ENCODE measurements at regions not wholly inside any gene's neighbourhood (a gene's known extent, or its start where the extent isn't known, plus 50 kb on each side); places are given as distances from the start of the nearest gene placed in this dataset.
"Not testable (repeated sequence)": the region's sequence is repeated elsewhere in the genome, so short reads cannot be mapped to it uniquely, and the experiment has no call there.

DNA sequence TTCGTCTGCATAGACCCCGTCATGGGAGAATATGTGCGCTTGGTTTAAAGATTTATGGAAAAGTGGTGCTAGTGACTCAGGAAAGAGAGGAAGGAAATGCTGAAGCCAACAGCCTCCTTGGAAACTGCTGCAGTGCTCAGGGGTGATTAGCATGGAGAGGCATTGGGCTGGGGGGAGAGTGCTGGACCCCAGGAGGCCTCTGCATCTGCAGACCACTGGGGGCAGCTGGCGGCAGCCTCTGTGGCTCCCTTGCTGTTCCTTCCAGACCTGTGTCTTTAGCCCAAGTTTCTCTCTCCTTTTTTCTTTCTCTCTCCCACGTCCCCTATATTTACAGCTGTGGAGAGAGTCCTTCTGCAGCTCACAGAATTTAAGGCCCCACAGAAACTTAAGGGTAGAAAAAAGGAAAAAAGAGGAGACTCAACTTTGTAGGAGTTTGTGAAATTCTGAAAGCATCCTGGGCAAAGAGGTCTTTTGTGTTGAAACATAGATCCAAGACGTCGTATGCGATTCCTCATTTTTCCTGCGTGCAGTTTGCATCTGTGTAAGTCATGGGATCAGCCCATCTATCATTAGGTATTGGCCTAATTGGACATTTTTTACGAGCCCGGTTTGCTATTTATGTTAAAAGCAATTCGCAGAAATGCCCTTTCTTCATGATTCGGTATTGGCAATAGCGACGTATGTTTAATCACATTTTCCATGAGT lies 116.2 kb upstream of the ZNF536 start:
- no peak overlapping the region for H3K4me2 ChIP-seq (ENCODE audit: low read length)
- WGBS (ENCODE audit: extremely low coverage, insufficient coverage, low lambda C conversion rate): no CpG with 5 or more reads among the region's 15 CpGs

DNA sequence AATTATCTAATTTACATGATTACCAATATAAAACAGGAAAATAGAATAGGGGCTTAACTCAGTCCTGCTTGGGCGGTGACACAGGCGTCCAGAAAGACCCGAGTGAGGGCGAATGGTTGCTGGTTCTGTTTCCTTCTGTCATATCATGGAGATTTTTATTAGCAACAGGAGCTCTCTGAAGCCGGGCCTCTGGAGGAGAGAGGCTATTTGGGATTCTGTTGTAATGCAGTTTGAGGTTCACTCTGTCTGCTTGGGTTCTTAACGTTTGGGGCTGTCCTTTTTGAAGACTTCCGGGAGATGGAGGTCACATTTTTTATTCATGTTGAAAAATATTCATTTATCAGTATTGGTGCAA lies 115.7 kb upstream of the ZNF536 start:
- no peak overlapping the region for H3K27ac ChIP-seq (ENCODE audit: low read depth, low read length)
- no peak overlapping the region for H3K9ac ChIP-seq (ENCODE audit: low read length)
- H2BK15ac ChIP-seq (replicated peaks; ENCODE audit: low read depth): no peak overlapping the region
- H3K4me3 ChIP-seq (ENCODE audit: low read length): no peak overlapping the region
- no peaks in the 10 kb centered on the region for H3K36me3 ChIP-seq (ENCODE audit: control insufficient read depth, insufficient read depth, low read length)
- no peak overlapping the region for H3K4me2 ChIP-seq (ENCODE audit: low read length)
- no peak for DNase-seq
- H3K18ac ChIP-seq (ENCODE audit: low read length): no peak overlapping the region
- H2BK120ac ChIP-seq (ENCODE audit: low read depth, low read length): no peak overlapping the region
- WGBS (ENCODE audit: extremely low coverage, insufficient coverage, low lambda C conversion rate): no CpG with 5 or more reads among the region's 7 CpGs
- H2AK5ac ChIP-seq (ENCODE audit: low read length): no peak overlapping the region
- H2BK5ac ChIP-seq (ENCODE audit: low read length): no peak overlapping the region
- no peaks in the 10 kb centered on the region for H3K79me2 ChIP-seq (ENCODE audit: control insufficient read depth, insufficient read depth, low read length)
- H3K79me1 ChIP-seq (ENCODE audit: low read length): no peaks in the 10 kb centered on the region
- H3K4ac ChIP-seq (ENCODE audit: low read depth, low read length): peak overlapping the region; percentile 79
- H3K27me3 ChIP-seq (ENCODE audit: insufficient read depth, low read length, poor library complexity): no peaks in the 10 kb centered on the region
- H3K23ac ChIP-seq (ENCODE audit: low read length): no peak overlapping the region
- no peak overlapping the region for H3K56ac ChIP-seq (ENCODE audit: low read length)
- no peak overlapping the region for H4K8ac ChIP-seq (ENCODE audit: low read depth, low read length)
- H4K5ac ChIP-seq (ENCODE audit: low read length): no peak overlapping the region
- H3K4me1 ChIP-seq (ENCODE audit: control insufficient read depth, low read depth, low read length): peaks cover 28% of the 10 kb centered on the region

More for the DNA sequence above, 116.2 kb upstream of the ZNF536 start:
- Histone ChIP-seq H2BK5ac (ENCODE audit: low read length) (peak overlapping the region; percentile 44), H3K27me3 (ENCODE audit: insufficient read depth, low read length, poor library complexity) (no peaks in the 10 kb centered on the region), H2BK15ac (replicated peaks; ENCODE audit: low read depth) (no peak overlapping the region), H4K8ac (ENCODE audit: low read depth, low read length) (no peak overlapping the region), H3K79me1 (ENCODE audit: low read length) (no peaks in the 10 kb centered on the region), H3K4me1 (ENCODE audit: control insufficient read depth, low read depth, low read length) (peaks cover 28% of the 10 kb centered on the region), H2AK5ac (ENCODE audit: low read length) (no peak overlapping the region), H3K79me2 (ENCODE audit: control insufficient read depth, insufficient read depth, low read length) (no peaks in the 10 kb centered on the region), H4K5ac (ENCODE audit: low read length) (no peak overlapping the region), H3K4me3 (ENCODE audit: low read length) (no peak overlapping the region), H3K27ac (ENCODE audit: low read depth, low read length) (no peak overlapping the region), H3K4ac (ENCODE audit: low read depth, low read length) (peak overlapping the region; percentile 79), H3K56ac (ENCODE audit: low read length) (peak overlapping the region; percentile 27), H2BK120ac (ENCODE audit: low read depth, low read length) (no peak overlapping the region), H3K23ac (ENCODE audit: low read length) (no peak overlapping the region), H3K9ac (ENCODE audit: low read length) (peak overlapping the region; percentile 14), H3K18ac (ENCODE audit: low read length) (peak overlapping the region; percentile 45), H3K36me3 (ENCODE audit: control insufficient read depth, insufficient read depth, low read length) (no peaks in the 10 kb centered on the region)
- peak; percentile 74 for DNase-seq

DNA sequence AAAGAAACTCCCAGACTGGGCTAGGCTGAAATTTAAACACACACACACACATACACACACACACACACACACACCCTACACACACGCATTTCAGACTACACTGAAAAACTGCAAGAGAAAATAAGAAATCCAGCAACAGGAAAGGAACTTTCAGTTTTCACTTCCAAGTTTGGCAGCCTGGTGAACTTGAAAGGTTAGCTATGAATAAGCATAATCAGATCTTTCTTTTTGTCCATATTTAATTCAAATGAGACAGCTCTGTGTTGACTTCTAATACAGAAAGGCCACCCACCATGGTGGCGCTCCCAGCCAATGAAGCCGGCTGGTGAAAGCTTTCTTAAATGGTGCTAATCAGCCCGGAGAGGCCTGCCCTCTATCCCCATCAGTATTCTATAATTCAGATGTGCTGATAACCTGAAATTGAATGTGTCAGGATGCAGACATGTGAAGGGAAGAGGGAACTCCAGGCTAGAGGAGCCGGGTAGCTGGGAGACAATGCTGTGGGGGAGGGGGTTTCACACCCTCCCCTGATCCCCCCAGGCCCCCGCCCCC lies 108.3 kb upstream of the ZNF536 start:
- no peak overlapping the region for H3K18ac ChIP-seq (ENCODE audit: low read length)
- no peaks in the 10 kb centered on the region for H3K36me3 ChIP-seq (ENCODE audit: control insufficient read depth, insufficient read depth, low read length)
- no peak overlapping the region for H3K27ac ChIP-seq (ENCODE audit: low read depth, low read length)
- no peak overlapping the region for H3K56ac ChIP-seq (ENCODE audit: low read length)
- no peaks in the 10 kb centered on the region for H3K79me2 ChIP-seq (ENCODE audit: control insufficient read depth, insufficient read depth, low read length)
- H3K23ac ChIP-seq (ENCODE audit: low read length): no peak overlapping the region
- H3K4me1 ChIP-seq (ENCODE audit: control insufficient read depth, low read depth, low read length): peaks cover 3% of the 10 kb centered on the region
- H2BK120ac ChIP-seq (ENCODE audit: low read depth, low read length): no peak overlapping the region
- H3K79me1 ChIP-seq (ENCODE audit: low read length): no peaks in the 10 kb centered on the region
- H2BK15ac ChIP-seq (replicated peaks; ENCODE audit: low read depth): no peak overlapping the region
- no peak overlapping the region for H4K8ac ChIP-seq (ENCODE audit: low read depth, low read length)
- no peak overlapping the region for H3K4me2 ChIP-seq (ENCODE audit: low read length)
- no CpG with 5 or more reads among the region's 6 CpGs for WGBS (ENCODE audit: extremely low coverage, insufficient coverage, low lambda C conversion rate)
- DNase-seq: peak; percentile 47
- H3K27me3 ChIP-seq (ENCODE audit: insufficient read depth, low read length, poor library complexity): no peaks in the 10 kb centered on the region
- H4K5ac ChIP-seq (ENCODE audit: low read length): no peak overlapping the region
- H3K9ac ChIP-seq (ENCODE audit: low read length): no peak overlapping the region
- no peak overlapping the region for H3K4me3 ChIP-seq (ENCODE audit: low read length)
- no peak overlapping the region for H3K4ac ChIP-seq (ENCODE audit: low read depth, low read length)
- no peak overlapping the region for H2AK5ac ChIP-seq (ENCODE audit: low read length)
- H2BK5ac ChIP-seq (ENCODE audit: low read length): no peak overlapping the region

DNA sequence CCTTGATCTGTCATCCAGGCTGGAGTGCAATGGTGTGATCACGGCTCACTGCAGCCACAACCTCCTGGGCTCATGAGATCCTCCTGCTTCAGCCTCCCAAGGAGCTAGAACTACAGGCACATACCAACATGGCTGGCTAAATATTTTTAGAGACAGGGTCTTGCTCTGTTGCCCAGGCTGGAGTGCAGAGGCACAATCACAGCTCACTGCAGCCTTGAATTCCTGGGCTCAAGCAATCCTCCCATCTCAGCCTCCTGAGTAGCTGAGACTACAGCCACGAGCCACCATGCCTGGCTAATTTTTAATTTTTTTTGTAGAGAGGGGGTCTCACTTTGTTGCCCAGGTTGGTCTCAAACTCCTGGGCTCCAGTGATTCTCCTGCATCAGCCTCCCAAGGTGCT lies 106.3 kb upstream of the ZNF536 start:
- not testable (repeated sequence) for H3K9ac ChIP-seq (ENCODE audit: low read length); H2AK5ac ChIP-seq (ENCODE audit: low read length); H2BK120ac ChIP-seq (ENCODE audit: low read depth, low read length)

DNA sequence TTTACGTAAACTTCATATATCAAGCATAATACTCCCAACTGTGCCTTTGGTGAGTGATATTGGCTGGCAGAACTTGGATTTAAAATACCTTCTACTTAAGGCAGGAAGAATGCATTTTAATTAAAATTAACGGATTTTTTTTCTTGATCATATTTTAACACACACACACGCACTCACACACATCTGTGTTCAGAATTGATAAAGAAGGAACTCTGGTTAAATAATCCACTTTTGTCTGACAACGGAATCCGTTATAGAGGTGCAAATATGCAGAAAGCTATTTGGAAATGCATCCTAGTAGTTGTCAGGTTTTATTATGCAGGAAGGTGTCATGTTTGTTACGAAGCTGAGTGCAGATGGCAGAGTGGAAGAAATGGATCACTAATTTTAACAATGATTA lies 105.5 kb upstream of the ZNF536 start:
- DNase-seq: no peak
- Histone ChIP-seq H3K23ac (ENCODE audit: low read length) (no peak overlapping the region), H4K5ac (ENCODE audit: low read length) (no peak overlapping the region), H2BK120ac (ENCODE audit: low read depth, low read length) (no peak overlapping the region), H3K79me2 (ENCODE audit: control insufficient read depth, insufficient read depth, low read length) (no peaks in the 10 kb centered on the region), H3K4me1 (ENCODE audit: control insufficient read depth, low read depth, low read length) (peaks cover 3% of the 10 kb centered on the region), H3K4me2 (ENCODE audit: low read length) (no peak overlapping the region), H3K27ac (ENCODE audit: low read depth, low read length) (no peak overlapping the region), H3K9ac (ENCODE audit: low read length) (no peak overlapping the region), H4K8ac (ENCODE audit: low read depth, low read length) (no peak overlapping the region), H3K56ac (ENCODE audit: low read length) (no peak overlapping the region), H2AK5ac (ENCODE audit: low read length) (no peak overlapping the region), H3K27me3 (ENCODE audit: insufficient read depth, low read length, poor library complexity) (no peaks in the 10 kb centered on the region), H3K4me3 (ENCODE audit: low read length) (no peak overlapping the region), H3K4ac (ENCODE audit: low read depth, low read length) (no peak overlapping the region), H3K79me1 (ENCODE audit: low read length) (no peaks in the 10 kb centered on the region), H2BK5ac (ENCODE audit: low read length) (no peak overlapping the region), H2BK15ac (replicated peaks; ENCODE audit: low read depth) (no peak overlapping the region), H3K36me3 (ENCODE audit: control insufficient read depth, insufficient read depth, low read length) (no peaks in the 10 kb centered on the region), H3K18ac (ENCODE audit: low read length) (no peak overlapping the region)
- no CpG with 5 or more reads among the region's 6 CpGs for WGBS (ENCODE audit: extremely low coverage, insufficient coverage, low lambda C conversion rate)

More for the DNA sequence above, 106.3 kb upstream of the ZNF536 start:
- not testable (repeated sequence) for H3K36me3 ChIP-seq (ENCODE audit: control insufficient read depth, insufficient read depth, low read length); H2BK15ac ChIP-seq (replicated peaks; ENCODE audit: low read depth); H2BK5ac ChIP-seq (ENCODE audit: low read length); H4K5ac ChIP-seq (ENCODE audit: low read length); DNase-seq; H3K4ac ChIP-seq (ENCODE audit: low read depth, low read length); H3K56ac ChIP-seq (ENCODE audit: low read length); H4K8ac ChIP-seq (ENCODE audit: low read depth, low read length); H3K18ac ChIP-seq (ENCODE audit: low read length); H3K79me1 ChIP-seq (ENCODE audit: low read length); H3K79me2 ChIP-seq (ENCODE audit: control insufficient read depth, insufficient read depth, low read length); H3K4me2 ChIP-seq (ENCODE audit: low read length); H3K23ac ChIP-seq (ENCODE audit: low read length); H3K27ac ChIP-seq (ENCODE audit: low read depth, low read length); H3K4me1 ChIP-seq (ENCODE audit: control insufficient read depth, low read depth, low read length); H3K27me3 ChIP-seq (ENCODE audit: insufficient read depth, low read length, poor library complexity); H3K4me3 ChIP-seq (ENCODE audit: low read length)
- no CpG with 5 or more reads among the region's 2 CpGs for WGBS (ENCODE audit: extremely low coverage, insufficient coverage, low lambda C conversion rate)

DNA sequence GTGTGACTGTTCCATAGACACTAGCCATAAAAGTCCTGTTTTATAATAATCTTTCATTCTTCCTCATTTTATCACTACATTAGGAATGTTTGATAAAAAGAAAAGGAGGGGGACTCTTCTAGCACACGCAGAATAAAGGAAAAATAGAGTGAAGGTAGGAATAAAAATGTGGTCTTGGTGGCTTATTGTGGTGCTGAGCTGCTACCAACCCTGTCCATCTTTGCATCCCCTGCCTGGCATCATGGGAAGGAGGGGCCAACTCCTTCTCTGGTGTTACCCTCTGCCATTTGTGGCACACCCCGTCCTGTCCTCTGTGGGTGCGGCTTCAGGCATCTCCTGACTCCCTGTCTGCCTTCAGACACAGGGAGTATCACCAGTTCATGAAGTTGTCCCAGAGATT lies 104.9 kb upstream of the ZNF536 start:
- H3K4me2 ChIP-seq (ENCODE audit: low read length): no peak overlapping the region

More for the DNA sequence above, 104.9 kb upstream of the ZNF536 start:
- H3K4ac ChIP-seq (ENCODE audit: low read depth, low read length): no peak overlapping the region
- no peak overlapping the region for H2BK5ac ChIP-seq (ENCODE audit: low read length)
- H3K4me3 ChIP-seq (ENCODE audit: low read length): no peak overlapping the region
- DNase-seq: no peak
- no peaks in the 10 kb centered on the region for H3K27me3 ChIP-seq (ENCODE audit: insufficient read depth, low read length, poor library complexity)
- H3K56ac ChIP-seq (ENCODE audit: low read length): no peak overlapping the region
- no peak overlapping the region for H3K27ac ChIP-seq (ENCODE audit: low read depth, low read length)
- no peaks in the 10 kb centered on the region for H3K36me3 ChIP-seq (ENCODE audit: control insufficient read depth, insufficient read depth, low read length)
- H2BK120ac ChIP-seq (ENCODE audit: low read depth, low read length): no peak overlapping the region
- H3K79me2 ChIP-seq (ENCODE audit: control insufficient read depth, insufficient read depth, low read length): no peaks in the 10 kb centered on the region
- H3K79me1 ChIP-seq (ENCODE audit: low read length): no peaks in the 10 kb centered on the region
- no peak overlapping the region for H4K8ac ChIP-seq (ENCODE audit: low read depth, low read length)
- no peak overlapping the region for H2AK5ac ChIP-seq (ENCODE audit: low read length)
- H3K9ac ChIP-seq (ENCODE audit: low read length): no peak overlapping the region
- no peak overlapping the region for H2BK15ac ChIP-seq (replicated peaks; ENCODE audit: low read depth)
- WGBS (ENCODE audit: extremely low coverage, insufficient coverage, low lambda C conversion rate): no CpG with 5 or more reads among the region's 3 CpGs
- no peak overlapping the region for H3K18ac ChIP-seq (ENCODE audit: low read length)
- H3K4me1 ChIP-seq (ENCODE audit: control insufficient read depth, low read depth, low read length): peaks cover 3% of the 10 kb centered on the region
- H3K23ac ChIP-seq (ENCODE audit: low read length): no peak overlapping the region
- H4K5ac ChIP-seq (ENCODE audit: low read length): no peak overlapping the region

All from mesendoderm (in vitro differentiated cells).